GM12878 (cell line): ENCODE measurements at regions not wholly inside any gene's neighbourhood (a gene's known extent, or its start where the extent isn't known, plus 50 kb on each side); places are given as distances from the start of the nearest gene placed in this dataset.

ENCODE experiments used
- ATAC-seq: fragments of 200-7000 bp; cut with Tn5 transposase; 3 replicates; pipeline ENCODE4 v1.9.1; 2020; ENCODE audit warnings: mild to moderate bottlenecking, moderate library complexity
- BruUV-seq: library from RNA; stranded (reverse); fragments of 400-500 nt; replicated peaks from 2 replicates; lab custom pipeline; 2021; lab: Mats Ljungman, UMichigan
- CTCF ChIA-PET: fragments of 300-600 bp; sonication (Branson Sonifier 250); formaldehyde crosslinking; extraction: SDS; loops from one replicate; lab custom pipeline; 2021; ENCODE audit warnings: inconsistent platforms; lab: Yijun Ruan, JAX
- POLR2A ChIA-PET: fragments of 350-600 bp; formaldehyde crosslinking; extraction: SDS; loops from one replicate; lab custom pipeline; 2021; ENCODE audit warnings: inconsistent platforms; lab: Charles Lee
- RAD21 ChIA-PET: fragments of 300-600 bp; sonication (Branson Sonifier 250); formaldehyde crosslinking; loops from one replicate; lab custom pipeline; 2023; ENCODE audit warnings: antibody characterized with exemption; ENCODE audit not compliant: unreplicated experiment; lab: Charles Lee
- SMC1A ChIA-PET: fragments of 300-600 bp; sonication (Branson Sonifier 250); formaldehyde crosslinking; loops from one replicate; lab custom pipeline; 2023; ENCODE audit not compliant: unreplicated experiment, uncharacterized antibody; lab: Charles Lee
- DNase-seq: peaks from one replicate; pipeline ENCODE4 v3.0.0-alpha.2; 2011; ENCODE audit warnings: low read depth, low spot score
- FAIRE-seq: peaks from 3 replicates; lab custom pipeline; 2011; peaks lifted over from hg19 to GRCh38; lab: Jason Lieb, UNC
- H2AFZ ChIP-seq: 2 replicates; pipeline ENCODE4 v1.6.0; 2011; ENCODE audit warnings: low read depth, low read length, control low read depth; ENCODE audit not compliant: control insufficient read depth
- H3K27ac ChIP-seq: 2 replicates; pipeline ENCODE4 v1.5.1; 2011; ENCODE audit warnings: control low read depth; ENCODE audit not compliant: control insufficient read depth, insufficient read depth
- H3K27me3 ChIP-seq, 2 experiments: replicated peaks in 1 of 2; 2 replicates each; pipeline versions ENCODE4 v1.6.0 to v1.6.1; 2011; ENCODE audit warnings: low read length in 1 of 2; ENCODE audit not compliant: control insufficient read depth in 2 of 2, insufficient read depth in 2 of 2
- H3K36me3 ChIP-seq, 2 experiments: 2 replicates each; pipeline ENCODE4 v1.5.1; 2011; ENCODE audit warnings: low read length in 1 of 2; ENCODE audit not compliant: control insufficient read depth in 2 of 2, insufficient read depth in 2 of 2
- H3K4me1 ChIP-seq: 2 replicates; pipeline ENCODE4 v1.6.1; 2011; ENCODE audit warnings: mild to moderate bottlenecking, low read length, moderate library complexity, mixed read lengths; ENCODE audit not compliant: control insufficient read depth, insufficient read depth
- H3K4me2 ChIP-seq: 2 replicates; pipeline ENCODE4 v1.6.0; 2011; ENCODE audit warnings: control low read depth; ENCODE audit not compliant: control insufficient read depth, insufficient read depth
- H3K4me3 ChIP-seq: fragments of 200-600 bp; sonication (generic); 2 replicates; pipeline ENCODE4 v1.5.1; 2016
- H3K79me2 ChIP-seq: 2 replicates; pipeline ENCODE4 v1.6.0; 2011; ENCODE audit warnings: low read length; ENCODE audit not compliant: control insufficient read depth, insufficient read depth
- H3K9ac ChIP-seq: 2 replicates; pipeline ENCODE4 v1.8.0; 2011; ENCODE audit warnings: low read length, control low read depth, mixed read lengths; ENCODE audit not compliant: control insufficient read depth, insufficient read depth
- H3K9me3 ChIP-seq: replicated peaks from 3 replicates; pipeline ENCODE4 v1.5.1; 2011; ENCODE audit warnings: mild to moderate bottlenecking, low read length; ENCODE audit not compliant: control insufficient read depth, insufficient read depth
- H4K20me1 ChIP-seq: 2 replicates; pipeline ENCODE4 v1.6.0; 2011; ENCODE audit not compliant: control insufficient read depth, insufficient read depth
- BHLHE40 ChIP-seq, 2 experiments: fragments of 450-650 bp in 1 of 2; IDR thresholded peaks; 2 replicates each; pipeline ENCODE4 v1.6.1; 2011 to 2017; ENCODE audit warnings: low read depth in 2 of 2, borderline replicate concordance in 1 of 2, improper control_type of control experiment in 1 of 2, low read length in 1 of 2, mild to moderate bottlenecking in 1 of 2
- CREM ChIP-seq: IDR thresholded peaks from 2 replicates; pipeline ENCODE4 v1.6.1; 2014; ENCODE audit warnings: antibody characterized with exemption, low read depth
- FOXK2 ChIP-seq: fragments of 450-650 bp; IDR thresholded peaks from 2 replicates; pipeline ENCODE4 v1.6.1; 2017; ENCODE audit warnings: mild to moderate bottlenecking, moderate library complexity
- RELA ChIP-seq: fragments of 450-650 bp; IDR thresholded peaks from 2 replicates; pipeline ENCODE4 v1.8.0; 2014; ENCODE audit warnings: borderline replicate concordance; ENCODE audit not compliant: partially characterized antibody
- ZNF384 ChIP-seq: IDR thresholded peaks from 2 replicates; pipeline ENCODE4 v1.6.1; 2012; ENCODE audit warnings: low read depth, mild to moderate bottlenecking, low read length, improper control_type of control experiment, borderline replicate concordance
- WGBS: methylation state at CpG from one replicate; pipeline ENCODE4 v1.1.6; 2016; ENCODE audit warnings: low lambda C conversion rate; ENCODE audit not compliant: insufficient replicate concordance, insufficient coverage; ENCODE audit errors: missing lambda C conversion rate; 5-methylcytosine and 5-hydroxymethylcytosine counted together
- in situ Hi-C: fragments of 300-500 bp; cut with MboI; formaldehyde crosslinking; loops from 9 replicates; pipeline ENCODE4 v1.14.3; 2018; ENCODE audit warnings: mixed read lengths
- intact Hi-C: fragments of 100-400 bp; cut with micrococcal nuclease; formaldehyde crosslinking; loops from one replicate; pipeline ENCODE4 v1.14.2; 2022; ENCODE audit not compliant: unreplicated experiment
- TF ChIP-seq, protein P1 (sequence below): fragments of 450-650 bp; IDR thresholded peaks from 2 replicates; pipeline ENCODE4 v1.6.1; 2018; ENCODE audit warnings: borderline replicate concordance, mild to moderate bottlenecking; ENCODE audit not compliant: partially characterized antibody
- TF ChIP-seq, protein P2 (sequence below): IDR thresholded peaks from 2 replicates; pipeline ENCODE4 v1.6.1; 2012; ENCODE audit warnings: low read length, inconsistent platforms
- TF ChIP-seq, protein P3 (sequence below): fragments of 450-650 bp; IDR thresholded peaks from 2 replicates; pipeline ENCODE4 v1.6.1; 2016; ENCODE audit warnings: mild to moderate bottlenecking

DNA sequence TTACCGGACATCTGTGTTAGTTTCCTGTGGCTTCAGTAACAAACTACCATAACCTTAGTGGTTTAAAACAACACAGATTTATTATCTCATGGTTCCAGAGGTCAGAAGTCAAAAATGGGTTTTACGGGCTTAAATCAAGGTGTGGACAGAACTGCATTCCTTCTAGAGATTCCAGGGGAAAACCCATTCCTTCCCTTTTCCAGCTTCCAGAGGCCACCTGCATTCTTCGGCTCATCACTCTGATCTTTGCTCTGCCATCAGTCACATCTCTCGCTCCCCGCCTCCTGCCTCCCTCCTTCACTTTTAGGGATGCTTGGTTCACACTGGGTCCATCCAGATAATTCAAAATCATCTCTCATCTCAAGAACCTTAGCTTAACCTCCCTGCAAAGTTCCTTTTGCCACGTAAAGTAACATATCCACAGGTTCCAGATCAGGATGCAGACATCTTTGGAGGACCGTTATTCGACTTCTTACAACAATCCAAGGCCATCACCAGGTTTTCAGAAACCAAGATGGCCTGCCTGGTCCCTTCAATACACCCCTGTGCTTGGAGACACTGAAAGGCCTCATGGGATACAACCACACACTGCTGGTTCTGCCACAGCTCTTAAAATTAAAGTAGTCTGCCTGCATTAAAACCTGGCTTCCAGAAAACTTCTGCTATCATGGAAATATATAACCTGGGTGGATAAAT lies 225.9 kb upstream of the MYO3A start:
- Histone ChIP-seq H3K27me3 (no peaks in the 10 kb centered on the region), H3K4me2 (no peak overlapping the region), H3K9ac (no peak overlapping the region), H4K20me1 (no peaks in the 10 kb centered on the region), H3K36me3 (no peaks in the 10 kb centered on the region)
- SMC1A ChIA-PET, result no interaction called here
- intact Hi-C loops, result no loop called here
- DNase-seq, result no peak
- TF ChIP-seq, protein P1, sequence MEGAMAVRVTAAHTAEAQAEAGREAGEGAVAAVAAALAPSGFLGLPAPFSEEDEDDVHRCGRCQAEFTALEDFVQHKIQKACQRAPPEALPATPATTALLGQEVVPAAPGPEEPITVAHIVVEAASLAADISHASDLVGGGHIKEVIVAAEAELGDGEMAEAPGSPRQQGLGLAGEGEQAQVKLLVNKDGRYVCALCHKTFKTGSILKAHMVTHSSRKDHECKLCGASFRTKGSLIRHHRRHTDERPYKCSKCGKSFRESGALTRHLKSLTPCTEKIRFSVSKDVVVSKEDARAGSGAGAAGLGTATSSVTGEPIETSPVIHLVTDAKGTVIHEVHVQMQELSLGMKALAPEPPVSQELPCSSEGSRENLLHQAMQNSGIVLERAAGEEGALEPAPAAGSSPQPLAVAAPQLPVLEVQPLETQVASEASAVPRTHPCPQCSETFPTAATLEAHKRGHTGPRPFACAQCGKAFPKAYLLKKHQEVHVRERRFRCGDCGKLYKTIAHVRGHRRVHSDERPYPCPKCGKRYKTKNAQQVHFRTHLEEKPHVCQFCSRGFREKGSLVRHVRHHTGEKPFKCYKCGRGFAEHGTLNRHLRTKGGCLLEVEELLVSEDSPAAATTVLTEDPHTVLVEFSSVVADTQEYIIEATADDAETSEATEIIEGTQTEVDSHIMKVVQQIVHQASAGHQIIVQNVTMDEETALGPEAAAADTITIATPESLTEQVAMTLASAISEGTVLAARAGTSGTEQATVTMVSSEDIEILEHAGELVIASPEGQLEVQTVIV, result no peak
- TF ChIP-seq, all 136 proteins: peak for 0
- in situ Hi-C loops, result no loop called here
- ChIA-PET RAD21 (no interaction called here), POLR2A (interaction anchor here (0.6 kb wide), 1 partner anchor 1409 kb away, joined by 4 read pairs; no protein-coding TSS in a partner anchor), CTCF (no interaction called here)
- ATAC-seq (no peak), FAIRE-seq (no peak)
- 64% methylated on average over 8 of the region's 8 CpGs for WGBS
- no TSS peak for BruUV-seq
- Histone ChIP-seq H3K9me3 (no peaks in the 10 kb centered on the region), H3K4me1 (no peaks in the 10 kb centered on the region), H3K79me2 (no peaks in the 10 kb centered on the region), H3K27ac (no peak overlapping the region), H2AFZ (no peak overlapping the region), H3K4me3 (no peak overlapping the region)

DNA sequence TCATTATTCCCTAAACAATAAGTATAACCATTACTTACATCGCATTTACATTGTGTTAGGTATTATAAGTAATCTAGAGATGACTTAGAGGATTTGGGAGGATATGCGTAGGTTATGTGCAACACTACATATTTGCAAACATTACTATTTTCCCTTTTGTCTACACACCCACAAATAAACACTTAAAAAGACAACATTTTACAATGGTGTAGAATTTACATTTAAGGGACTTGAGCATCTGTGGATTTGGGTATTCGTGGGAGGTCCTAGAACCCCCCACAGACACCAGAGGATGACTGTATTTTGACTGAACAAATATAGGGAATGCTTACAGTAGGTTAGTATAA lies 220.2 kb upstream of the MYO3A start:
- CTCF ChIA-PET, result interaction anchor here (1.0 to 1.4 kb wide), 2 partner anchors 12 to 16 kb away, joined by 3 read pairs; no protein-coding TSS in a partner anchor
- H3K36me3 ChIP-seq, result no peaks in the 10 kb centered on the region
- no peaks in the 10 kb centered on the region for H3K4me1 ChIP-seq
- in situ Hi-C loops (no loop called here), intact Hi-C loops (loop anchor here (10.0 kb wide), 1 partner anchor 599 kb away; no protein-coding TSS in a partner anchor)
- SMC1A ChIA-PET, result interaction anchor here (0.7 kb wide), 1 partner anchor 179 kb away, joined by 3 read pairs; no protein-coding TSS in a partner anchor
- H3K27me3 ChIP-seq, result no peaks in the 10 kb centered on the region
- DNase-seq (no peak), ATAC-seq (no peak), FAIRE-seq (no peak)
- RAD21 ChIA-PET, result no interaction called here
- no TSS peak for BruUV-seq
- no peak overlapping the region for H3K27ac ChIP-seq
- H3K4me3 ChIP-seq, result no peak overlapping the region
- H3K9me3 ChIP-seq, result no peaks in the 10 kb centered on the region
- no peaks in the 10 kb centered on the region for H3K79me2 ChIP-seq
- TF ChIP-seq, protein P2, sequence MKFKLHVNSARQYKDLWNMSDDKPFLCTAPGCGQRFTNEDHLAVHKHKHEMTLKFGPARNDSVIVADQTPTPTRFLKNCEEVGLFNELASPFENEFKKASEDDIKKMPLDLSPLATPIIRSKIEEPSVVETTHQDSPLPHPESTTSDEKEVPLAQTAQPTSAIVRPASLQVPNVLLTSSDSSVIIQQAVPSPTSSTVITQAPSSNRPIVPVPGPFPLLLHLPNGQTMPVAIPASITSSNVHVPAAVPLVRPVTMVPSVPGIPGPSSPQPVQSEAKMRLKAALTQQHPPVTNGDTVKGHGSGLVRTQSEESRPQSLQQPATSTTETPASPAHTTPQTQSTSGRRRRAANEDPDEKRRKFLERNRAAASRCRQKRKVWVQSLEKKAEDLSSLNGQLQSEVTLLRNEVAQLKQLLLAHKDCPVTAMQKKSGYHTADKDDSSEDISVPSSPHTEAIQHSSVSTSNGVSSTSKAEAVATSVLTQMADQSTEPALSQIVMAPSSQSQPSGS, result no peak
- no peak for TF ChIP-seq FOXK2
- no peak for TF ChIP-seq RELA
- TF ChIP-seq CREM, result no peak
- no peak for TF ChIP-seq ZNF384
- TF ChIP-seq BHLHE40 (IDR thresholded peaks at IDR 0.05; ENCODE audit: borderline replicate concordance in 1 of 2, low read depth in 2 of 2, low read length in 1 of 2), result no peak
- TF ChIP-seq, protein P3, sequence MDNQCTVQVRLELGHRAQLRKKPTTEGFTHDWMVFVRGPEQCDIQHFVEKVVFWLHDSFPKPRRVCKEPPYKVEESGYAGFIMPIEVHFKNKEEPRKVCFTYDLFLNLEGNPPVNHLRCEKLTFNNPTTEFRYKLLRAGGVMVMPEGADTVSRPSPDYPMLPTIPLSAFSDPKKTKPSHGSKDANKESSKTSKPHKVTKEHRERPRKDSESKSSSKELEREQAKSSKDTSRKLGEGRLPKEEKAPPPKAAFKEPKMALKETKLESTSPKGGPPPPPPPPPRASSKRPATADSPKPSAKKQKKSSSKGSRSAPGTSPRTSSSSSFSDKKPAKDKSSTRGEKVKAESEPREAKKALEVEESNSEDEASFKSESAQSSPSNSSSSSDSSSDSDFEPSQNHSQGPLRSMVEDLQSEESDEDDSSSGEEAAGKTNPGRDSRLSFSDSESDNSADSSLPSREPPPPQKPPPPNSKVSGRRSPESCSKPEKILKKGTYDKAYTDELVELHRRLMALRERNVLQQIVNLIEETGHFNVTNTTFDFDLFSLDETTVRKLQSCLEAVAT, result no peak
- POLR2A ChIA-PET, result no interaction called here
- no peak overlapping the region for H3K9ac ChIP-seq
- H2AFZ ChIP-seq, result no peak overlapping the region
- 39% methylated on average over 3 of the region's 3 CpGs for WGBS
- H3K4me2 ChIP-seq, result no peak overlapping the region
- no peaks in the 10 kb centered on the region for H4K20me1 ChIP-seq
